ENCODE measurements at regions not wholly inside any gene's neighbourhood (a gene's known extent, or its start where the extent isn't known, plus 50 kb on each side); places are given as distances from the start of the nearest gene placed in this dataset.

GRCh38 chr3:88408935-88409334, 259.2 kb downstream of the C3orf38 start:
- no peak overlapping the region for H3K18ac ChIP-seq (ENCODE audit: low read depth, low read length)
- no peak overlapping the region for H3K9ac ChIP-seq (ENCODE audit: low read depth, low read length)
- no peaks in the 10 kb centered on the region for H4K20me1 ChIP-seq (ENCODE audit: insufficient read depth, low read length)
- DNase-seq (no peak), ATAC-seq (ENCODE audit: low read depth) (no peak)
- ChIA-PET POLR2A (ENCODE audit: unreplicated experiment) (no interaction called here), CTCF (no interaction called here)
- no peak overlapping the region for H3K14ac ChIP-seq (replicated peaks; ENCODE audit: low read depth, low read length)
- H2BK120ac ChIP-seq (ENCODE audit: low read depth, low read length), result no peak overlapping the region
- no peaks in the 10 kb centered on the region for H3K27me3 ChIP-seq (ENCODE audit: control insufficient read depth, insufficient read depth, low read length)
- H4K8ac ChIP-seq (ENCODE audit: low read depth in 2 of 2, low read length in 2 of 2), result no peak overlapping the region
- no peaks in the 10 kb centered on the region for H3K9me1 ChIP-seq (ENCODE audit: insufficient read depth, low read length)
- no peak for TF ChIP-seq POLR2A (IDR thresholded peaks at IDR 0.05; ENCODE audit: low read depth, low read length)
- no peak for TF ChIP-seq RCOR1 (IDR thresholded peaks at IDR 0.05; ENCODE audit: insufficient replicate concordance, low read length)
- TF ChIP-seq, protein P1, sequence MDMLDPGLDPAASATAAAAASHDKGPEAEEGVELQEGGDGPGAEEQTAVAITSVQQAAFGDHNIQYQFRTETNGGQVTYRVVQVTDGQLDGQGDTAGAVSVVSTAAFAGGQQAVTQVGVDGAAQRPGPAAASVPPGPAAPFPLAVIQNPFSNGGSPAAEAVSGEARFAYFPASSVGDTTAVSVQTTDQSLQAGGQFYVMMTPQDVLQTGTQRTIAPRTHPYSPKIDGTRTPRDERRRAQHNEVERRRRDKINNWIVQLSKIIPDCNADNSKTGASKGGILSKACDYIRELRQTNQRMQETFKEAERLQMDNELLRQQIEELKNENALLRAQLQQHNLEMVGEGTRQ (IDR thresholded peaks at IDR 0.05; ENCODE audit: low read depth, low read length), result no peak
- no peak for TF ChIP-seq RAD21 (IDR thresholded peaks at IDR 0.05; ENCODE audit: low read length)
- TF ChIP-seq, protein P2, sequence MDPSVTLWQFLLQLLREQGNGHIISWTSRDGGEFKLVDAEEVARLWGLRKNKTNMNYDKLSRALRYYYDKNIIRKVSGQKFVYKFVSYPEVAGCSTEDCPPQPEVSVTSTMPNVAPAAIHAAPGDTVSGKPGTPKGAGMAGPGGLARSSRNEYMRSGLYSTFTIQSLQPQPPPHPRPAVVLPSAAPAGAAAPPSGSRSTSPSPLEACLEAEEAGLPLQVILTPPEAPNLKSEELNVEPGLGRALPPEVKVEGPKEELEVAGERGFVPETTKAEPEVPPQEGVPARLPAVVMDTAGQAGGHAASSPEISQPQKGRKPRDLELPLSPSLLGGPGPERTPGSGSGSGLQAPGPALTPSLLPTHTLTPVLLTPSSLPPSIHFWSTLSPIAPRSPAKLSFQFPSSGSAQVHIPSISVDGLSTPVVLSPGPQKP (IDR thresholded peaks at IDR 0.05; ENCODE audit: borderline replicate concordance, low read depth, low read length), result no peak
- no peak for TF ChIP-seq CHD1 (IDR thresholded peaks at IDR 0.05; ENCODE audit: low read depth, low read length)
- no peak for TF ChIP-seq CTCF (conservative IDR thresholded peaks at IDR 0.05; ENCODE audit: low read depth, low read length)
- TF ChIP-seq MXI1 (IDR thresholded peaks at IDR 0.05; ENCODE audit: borderline replicate concordance, low read depth, low read length), result no peak
- H3K4ac ChIP-seq (ENCODE audit: low read depth, low read length), result no peak overlapping the region
- no peak overlapping the region for H2AK9ac ChIP-seq (replicated peaks; ENCODE audit: low read depth, low read length, poor library complexity)
- H2BK20ac ChIP-seq (ENCODE audit: low read depth, low read length), result no peak overlapping the region
- no peaks in the 10 kb centered on the region for H3K79me1 ChIP-seq (ENCODE audit: low read depth in 1 of 2, low read length in 2 of 2)
- H3K23ac ChIP-seq (ENCODE audit: low read depth, low read length), result no peak overlapping the region
- no peak overlapping the region for H2AK5ac ChIP-seq (ENCODE audit: low read depth, low read length)
- in situ Hi-C loops (cut with MboI; ENCODE audit: low sequenced_read_pairs), result no loop called here
- intact Hi-C loops (cut with micrococcal nuclease), result no loop called here
- no peak overlapping the region for H2BK5ac ChIP-seq (ENCODE audit: low read depth, low read length, poor library complexity, severe bottlenecking)
- no TSS peak for BruUV-seq (replicated peaks)
- no peak overlapping the region for H3K4me2 ChIP-seq (ENCODE audit: low read depth, low read length)
- H3K4me3 ChIP-seq (ENCODE audit: insufficient read depth, low read depth, low read length), result no peak overlapping the region
- dilution Hi-C loops (cut with HindIII; ENCODE audit: low sequenced_read_pairs, unreplicated experiment), result no loop called here
- H3K9me3 ChIP-seq (ENCODE audit: control insufficient read depth, insufficient read depth, low read length), result no peaks in the 10 kb centered on the region
- no peaks in the 10 kb centered on the region for H3K4me1 ChIP-seq (ENCODE audit: control insufficient read depth, insufficient read depth, low read length)
- H2AFZ ChIP-seq (replicated peaks; ENCODE audit: low read length, poor library complexity), result no peak overlapping the region
- H2BK15ac ChIP-seq (ENCODE audit: low read depth, low read length), result no peak overlapping the region
- WGBS, 2 experiments (ENCODE audit: extremely low coverage in 2 of 2, insufficient read length in 1 of 2), result 57% methylated on average over 1 of the region's 5 CpGs; no CpG with 5 or more reads in 1 of the 2 experiments
- H3K56ac ChIP-seq (ENCODE audit: extremely low read depth, insufficient read depth, low read length), result no peak overlapping the region
- no peak overlapping the region for H3K27ac ChIP-seq (ENCODE audit: insufficient read depth, low read length)
- no peaks in the 10 kb centered on the region for H3K36me3 ChIP-seq (ENCODE audit: control insufficient read depth, insufficient read depth, low read length)
- no peak overlapping the region for H4K5ac ChIP-seq (ENCODE audit: low read depth, low read length)
- no peak overlapping the region for H4K91ac ChIP-seq (ENCODE audit: insufficient read depth, low read depth, low read length)

All from IMR-90 (cell line).